PC-3 (cell line): ENCODE measurements at regions not wholly inside any gene's neighbourhood (a gene's known extent, or its start where the extent isn't known, plus 50 kb on each side); places are given as distances from the start of the nearest gene placed in this dataset.

Experiments
- ATAC-seq: fragments of 200-7000 bp; cut with Tn5 transposase; 2 replicates; pipeline ENCODE4 v1.9.1; 2020; ENCODE audit warnings: mild to moderate bottlenecking, moderate library complexity
- BruUV-seq: library from RNA; stranded (reverse); fragments of 400-500 nt; replicated peaks from 2 replicates; lab custom pipeline; 2021; lab: Mats Ljungman, UMichigan
- CTCF ChIA-PET: fragments of 300-600 bp; sonication (Branson Sonifier 250); formaldehyde crosslinking; loops from one replicate; lab custom pipeline; 2022; ENCODE audit warnings: antibody characterized with exemption; lab: Charles Lee
- POLR2A ChIA-PET: fragments of 300-600 bp; sonication (Branson Sonifier 250); formaldehyde crosslinking; loops from one replicate; lab custom pipeline; 2022; ENCODE audit warnings: antibody characterized with exemption; ENCODE audit not compliant: unreplicated experiment; lab: Charles Lee
- DNase-seq: peaks from one replicate; pipeline ENCODE4 v3.0.0-alpha.2; 2015
- H2AFZ ChIP-seq: fragments of 300-600 bp; sonication (generic); 2 replicates; pipeline ENCODE4 v1.6.0; 2016; ENCODE audit warnings: antibody characterized with exemption, low read length
- H3F3A ChIP-seq: fragments of 300-600 bp; sonication (generic); one replicate; pipeline ENCODE4 v1.6.0; 2017; ENCODE audit warnings: antibody characterized with exemption, low read length, control low read depth, mild to moderate bottlenecking; ENCODE audit not compliant: unreplicated experiment
- H3K27ac ChIP-seq: fragments of 300-600 bp; sonication (generic); 2 replicates; pipeline ENCODE4 v1.5.1; 2016; ENCODE audit warnings: mild to moderate bottlenecking, low read length
- H3K27me3 ChIP-seq: fragments of 300-600 bp; sonication (generic); 2 replicates; pipeline ENCODE4 v1.6.1; 2016; ENCODE audit warnings: low read length, mixed read lengths
- H3K36me3 ChIP-seq: fragments of 300-600 bp; sonication (generic); 2 replicates; pipeline ENCODE4 v1.6.1; 2016; ENCODE audit warnings: low read depth, mixed run types, low read length, mixed read lengths
- H3K4me1 ChIP-seq: fragments of 300-600 bp; sonication (generic); 2 replicates; pipeline ENCODE4 v1.5.1; 2016; ENCODE audit warnings: low read length; ENCODE audit not compliant: insufficient read depth
- H3K4me2 ChIP-seq: fragments of 300-600 bp; sonication (generic); 2 replicates; pipeline ENCODE4 v1.6.0; 2016; ENCODE audit warnings: low read length
- H3K4me3 ChIP-seq: fragments of 300-600 bp; sonication (generic); 2 replicates; pipeline ENCODE4 v1.5.1; 2016; ENCODE audit warnings: mild to moderate bottlenecking, low read length, mixed read lengths
- H3K79me2 ChIP-seq: fragments of 300-600 bp; sonication (generic); 2 replicates; pipeline ENCODE4 v1.6.1; 2017; ENCODE audit warnings: low read length, mixed read lengths
- H3K9ac ChIP-seq: fragments of 300-600 bp; sonication (generic); 2 replicates; pipeline ENCODE4 v1.6.0; 2016; ENCODE audit warnings: mild to moderate bottlenecking, low read length
- H3K9me2 ChIP-seq: fragments of 300-600 bp; sonication (generic); replicated peaks from 2 replicates; pipeline ENCODE4 v1.6.1; 2016; ENCODE audit warnings: mixed run types, low read length, mixed read lengths
- H3K9me3 ChIP-seq: fragments of 300-600 bp; sonication (generic); 2 replicates; pipeline ENCODE4 v1.6.1; 2016; ENCODE audit warnings: low read length, mixed read lengths
- H4K20me1 ChIP-seq: fragments of 300-600 bp; sonication (generic); 2 replicates; pipeline ENCODE4 v1.6.1; 2016; ENCODE audit warnings: low read length, mixed read lengths
- EZH2 ChIP-seq: fragments of 300-600 bp; sonication (generic); IDR thresholded peaks from one replicate; pipeline ENCODE4 v1.6.1; 2017; ENCODE audit warnings: antibody characterized with exemption, mild to moderate bottlenecking, low read length; ENCODE audit not compliant: unreplicated experiment
- EZH2phosphoT487 ChIP-seq: fragments of 300-600 bp; sonication (generic); IDR thresholded peaks from 2 replicates; pipeline ENCODE4 v1.6.1; 2018; ENCODE audit warnings: mild to moderate bottlenecking, antibody characterized with exemption, low read length, borderline replicate concordance
- intact Hi-C: fragments of 100-400 bp; cut with micrococcal nuclease; formaldehyde crosslinking; loops from 2 replicates; pipeline ENCODE4 v1.9.0; 2023
- TF ChIP-seq, protein P1 (sequence below): fragments of 300-600 bp; sonication (generic); conservative IDR thresholded peaks from 2 replicates; pipeline ENCODE4 v1.5.1; 2017; ENCODE audit warnings: antibody characterized with exemption, low read depth, mild to moderate bottlenecking, low read length

DNA sequence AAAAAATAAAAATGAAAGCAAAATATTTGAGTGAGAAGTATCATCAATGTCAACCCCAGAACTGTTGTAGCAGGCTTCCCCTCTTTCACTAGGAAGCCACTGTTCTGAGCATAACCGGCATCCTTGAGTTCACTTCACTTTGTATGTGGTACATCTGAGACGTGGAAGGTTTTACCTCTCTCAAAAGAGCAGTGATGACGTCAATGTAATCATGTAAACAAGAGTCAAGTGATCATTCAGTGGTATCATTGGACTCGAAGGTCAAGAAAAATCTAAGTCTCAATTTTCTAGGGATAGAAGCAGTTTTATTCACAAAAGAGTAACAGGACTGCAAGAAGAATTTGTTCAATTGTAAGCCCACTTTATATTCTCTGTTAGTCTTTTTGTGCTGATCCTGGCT is 339.8 kb upstream of the THRB start:
- no peaks in the 10 kb centered on the region for H4K20me1 ChIP-seq
- ATAC-seq (no peak), DNase-seq (no peak)
- no peak overlapping the region for H2AFZ ChIP-seq
- H3K4me3 ChIP-seq: no peak overlapping the region
- peaks cover 68% of the 10 kb centered on the region for H3K27me3 ChIP-seq
- POLR2A ChIA-PET: no interaction called here
- intact Hi-C loops: no loop called here
- H3K9me2 ChIP-seq: no peaks in the 10 kb centered on the region
- TF ChIP-seq EZH2 (no peak), EZH2phosphoT487 (no peak)
- TF ChIP-seq, protein P1, sequence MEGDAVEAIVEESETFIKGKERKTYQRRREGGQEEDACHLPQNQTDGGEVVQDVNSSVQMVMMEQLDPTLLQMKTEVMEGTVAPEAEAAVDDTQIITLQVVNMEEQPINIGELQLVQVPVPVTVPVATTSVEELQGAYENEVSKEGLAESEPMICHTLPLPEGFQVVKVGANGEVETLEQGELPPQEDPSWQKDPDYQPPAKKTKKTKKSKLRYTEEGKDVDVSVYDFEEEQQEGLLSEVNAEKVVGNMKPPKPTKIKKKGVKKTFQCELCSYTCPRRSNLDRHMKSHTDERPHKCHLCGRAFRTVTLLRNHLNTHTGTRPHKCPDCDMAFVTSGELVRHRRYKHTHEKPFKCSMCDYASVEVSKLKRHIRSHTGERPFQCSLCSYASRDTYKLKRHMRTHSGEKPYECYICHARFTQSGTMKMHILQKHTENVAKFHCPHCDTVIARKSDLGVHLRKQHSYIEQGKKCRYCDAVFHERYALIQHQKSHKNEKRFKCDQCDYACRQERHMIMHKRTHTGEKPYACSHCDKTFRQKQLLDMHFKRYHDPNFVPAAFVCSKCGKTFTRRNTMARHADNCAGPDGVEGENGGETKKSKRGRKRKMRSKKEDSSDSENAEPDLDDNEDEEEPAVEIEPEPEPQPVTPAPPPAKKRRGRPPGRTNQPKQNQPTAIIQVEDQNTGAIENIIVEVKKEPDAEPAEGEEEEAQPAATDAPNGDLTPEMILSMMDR: no peak
- no peaks in the 10 kb centered on the region for H3K79me2 ChIP-seq
- H3F3A ChIP-seq: no peaks in the 10 kb centered on the region
- CTCF ChIA-PET: no interaction called here
- BruUV-seq: no TSS peak
- H3K4me1 ChIP-seq: no peaks in the 10 kb centered on the region
- no peak overlapping the region for H3K4me2 ChIP-seq
- no peaks in the 10 kb centered on the region for H3K9me3 ChIP-seq
- no peak overlapping the region for H3K9ac ChIP-seq
- H3K36me3 ChIP-seq: no peaks in the 10 kb centered on the region
- H3K27ac ChIP-seq: no peak overlapping the region

DNA sequence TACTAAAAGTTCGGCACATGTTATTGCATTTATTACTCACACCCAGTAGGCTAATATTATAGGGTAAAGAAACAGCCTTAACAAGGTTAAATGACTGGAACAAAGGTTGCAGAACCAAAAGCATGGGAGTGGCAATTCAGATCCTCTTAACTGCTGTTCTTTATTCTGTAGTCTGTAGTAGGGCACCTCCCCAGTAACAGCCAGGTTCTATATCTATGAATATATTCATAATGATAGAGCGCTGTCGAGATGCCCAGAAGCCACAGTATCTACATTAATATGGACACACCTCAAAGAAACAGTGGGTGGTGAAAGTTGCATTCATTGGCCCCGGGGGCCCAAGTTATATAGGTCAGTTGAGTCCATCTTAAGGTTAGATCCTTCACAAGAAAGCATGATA is 340.9 kb upstream of the THRB start:
- ATAC-seq: no peak
- no peak overlapping the region for H2AFZ ChIP-seq

DNA sequence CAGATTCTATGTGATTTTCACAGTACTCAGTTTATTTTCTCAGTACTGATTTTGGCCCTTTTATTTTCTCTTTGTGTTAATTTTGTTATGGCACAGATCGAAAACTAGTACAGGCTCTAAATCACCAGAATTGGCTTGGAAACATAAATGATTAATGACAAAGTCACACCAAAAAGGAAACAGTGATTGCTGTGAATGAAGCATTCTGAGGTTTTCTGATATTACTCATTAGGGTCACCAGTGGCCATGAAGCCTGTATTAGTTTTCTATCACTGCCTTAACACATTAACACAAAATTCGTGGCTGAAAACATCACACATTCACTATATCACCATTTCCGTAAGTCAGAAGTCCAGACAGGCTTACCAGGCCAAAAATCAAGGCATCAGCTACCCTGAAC is 343.0 kb upstream of the THRB start:
- Histone ChIP-seq H3K4me3 (no peak overlapping the region), H3K9me3 (no peaks in the 10 kb centered on the region), H2AFZ (no peak overlapping the region), H3K79me2 (no peaks in the 10 kb centered on the region), H3F3A (no peaks in the 10 kb centered on the region), H3K36me3 (no peaks in the 10 kb centered on the region), H3K27ac (no peak overlapping the region), H3K9me2 (no peaks in the 10 kb centered on the region), H3K9ac (no peak overlapping the region), H4K20me1 (no peaks in the 10 kb centered on the region), H3K4me2 (no peak overlapping the region), H3K27me3 (peaks cover 44% of the 10 kb centered on the region), H3K4me1 (no peaks in the 10 kb centered on the region)
- ChIA-PET CTCF (no interaction called here), POLR2A (no interaction called here)
- intact Hi-C loops: no loop called here
- no peak for TF ChIP-seq EZH2phosphoT487
- TF ChIP-seq, protein P1: no peak
- TF ChIP-seq EZH2: no peak
- BruUV-seq: no TSS peak
- DNase-seq (no peak), ATAC-seq (no peak)

More for the DNA sequence above, 340.9 kb upstream of the THRB start:
- TF ChIP-seq, protein P1: no peak
- no peak for TF ChIP-seq EZH2
- no peak for TF ChIP-seq EZH2phosphoT487
- no peak for DNase-seq
- H3F3A ChIP-seq: no peaks in the 10 kb centered on the region
- ChIA-PET CTCF (no interaction called here), POLR2A (no interaction called here)
- H3K9me2 ChIP-seq: no peaks in the 10 kb centered on the region
- peaks cover 57% of the 10 kb centered on the region for H3K27me3 ChIP-seq
- no peak overlapping the region for H3K9ac ChIP-seq
- no peaks in the 10 kb centered on the region for H3K9me3 ChIP-seq
- H3K27ac ChIP-seq: no peak overlapping the region
- no peaks in the 10 kb centered on the region for H4K20me1 ChIP-seq
- BruUV-seq: no TSS peak
- no peaks in the 10 kb centered on the region for H3K4me1 ChIP-seq
- intact Hi-C loops: no loop called here
- no peaks in the 10 kb centered on the region for H3K36me3 ChIP-seq
- no peak overlapping the region for H3K4me2 ChIP-seq
- H3K4me3 ChIP-seq: no peak overlapping the region
- H3K79me2 ChIP-seq: no peaks in the 10 kb centered on the region
